B cell (primary cell): ENCODE measurements at regions not wholly inside any gene's neighbourhood (a gene's known extent, or its start where the extent isn't known, plus 50 kb on each side); places are given as distances from the start of the nearest gene placed in this dataset.

Experiments
- EZH2 ChIP-seq: IDR thresholded peaks from 2 replicates; pipeline ENCODE4 v1.6.1; 2012; ENCODE audit warnings: borderline replicate concordance, low read depth, mild to moderate bottlenecking, moderate library complexity, low read length; ENCODE audit not compliant: insufficient read depth, poor library complexity, severe bottlenecking
- TF ChIP-seq, protein P1 (sequence below): fragments of 200-600 bp; IDR thresholded peaks from one replicate; pipeline ENCODE4 v1.8.0; 2022; ENCODE audit warnings: antibody characterized with exemption, mild to moderate bottlenecking

DNA sequence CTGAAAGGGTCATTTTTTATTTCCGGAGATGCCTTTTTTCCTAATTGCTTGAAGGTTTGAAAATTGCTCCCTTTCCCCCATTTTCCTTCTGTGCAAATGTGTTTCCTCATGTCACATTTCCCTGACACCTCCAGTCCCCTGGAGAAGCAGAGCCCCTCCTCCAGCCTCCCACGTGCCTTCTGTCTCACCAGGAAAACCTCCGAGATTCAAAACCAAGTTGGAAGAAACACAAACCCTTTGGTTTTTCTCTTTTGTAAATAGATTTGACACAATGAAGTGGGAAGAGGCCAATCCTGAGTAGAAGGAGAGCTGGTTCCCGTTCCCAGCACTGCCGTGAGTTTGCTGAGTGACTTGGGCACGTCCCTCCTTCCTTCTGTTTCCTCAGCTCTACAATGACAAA lies 125.4 kb upstream of the MYCN start:
- TF ChIP-seq, protein P1, sequence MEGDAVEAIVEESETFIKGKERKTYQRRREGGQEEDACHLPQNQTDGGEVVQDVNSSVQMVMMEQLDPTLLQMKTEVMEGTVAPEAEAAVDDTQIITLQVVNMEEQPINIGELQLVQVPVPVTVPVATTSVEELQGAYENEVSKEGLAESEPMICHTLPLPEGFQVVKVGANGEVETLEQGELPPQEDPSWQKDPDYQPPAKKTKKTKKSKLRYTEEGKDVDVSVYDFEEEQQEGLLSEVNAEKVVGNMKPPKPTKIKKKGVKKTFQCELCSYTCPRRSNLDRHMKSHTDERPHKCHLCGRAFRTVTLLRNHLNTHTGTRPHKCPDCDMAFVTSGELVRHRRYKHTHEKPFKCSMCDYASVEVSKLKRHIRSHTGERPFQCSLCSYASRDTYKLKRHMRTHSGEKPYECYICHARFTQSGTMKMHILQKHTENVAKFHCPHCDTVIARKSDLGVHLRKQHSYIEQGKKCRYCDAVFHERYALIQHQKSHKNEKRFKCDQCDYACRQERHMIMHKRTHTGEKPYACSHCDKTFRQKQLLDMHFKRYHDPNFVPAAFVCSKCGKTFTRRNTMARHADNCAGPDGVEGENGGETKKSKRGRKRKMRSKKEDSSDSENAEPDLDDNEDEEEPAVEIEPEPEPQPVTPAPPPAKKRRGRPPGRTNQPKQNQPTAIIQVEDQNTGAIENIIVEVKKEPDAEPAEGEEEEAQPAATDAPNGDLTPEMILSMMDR = no peak
- no peak for TF ChIP-seq EZH2
